ENCODE measurements at regions not wholly inside any gene's neighbourhood (a gene's known extent, or its start where the extent isn't known, plus 50 kb on each side); places are given as distances from the start of the nearest gene placed in this dataset.

GRCh38 chr11:112835591-112836255, 125.5 kb upstream of the NCAM1 start:
- no peak for DNase-seq

- no peak for DNase-seq
Measured at GRCh38 chr11:112836256-112836602, 125.0 kb upstream of the NCAM1 start.

DNA sequence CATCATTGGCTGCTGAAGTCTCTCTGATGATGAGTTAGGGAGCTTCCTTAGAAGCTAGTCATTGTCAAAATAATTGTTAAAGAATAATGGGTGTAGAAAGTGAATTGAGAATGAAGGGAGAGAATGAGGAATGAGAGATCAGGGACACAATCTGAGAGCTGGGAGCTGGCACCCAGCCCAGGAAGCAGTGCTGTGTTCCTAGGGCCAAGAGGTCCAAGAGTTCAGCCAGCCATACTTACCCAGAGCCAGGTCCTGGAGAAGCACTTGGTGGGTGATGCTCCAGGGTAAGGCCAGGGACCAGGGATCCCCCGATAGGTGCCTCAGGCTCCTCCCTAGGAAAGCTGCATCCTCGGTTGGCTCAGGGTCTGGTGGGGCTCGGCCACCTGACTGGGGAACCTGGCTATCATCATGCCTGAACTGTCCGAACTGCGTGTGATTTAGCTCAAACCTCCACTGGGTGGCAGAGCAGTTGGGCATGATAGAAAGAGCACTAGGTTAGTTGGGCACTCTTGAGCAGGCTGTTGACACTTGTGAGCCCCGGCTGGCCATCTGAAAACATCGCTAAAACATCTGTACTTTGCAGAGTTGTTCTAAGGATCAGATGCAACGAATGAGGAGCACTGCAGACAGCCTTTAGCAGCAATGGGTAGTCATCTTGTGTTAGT, 123.9 kb upstream of the NCAM1 start:
- DNase-seq: no peak

DNA sequence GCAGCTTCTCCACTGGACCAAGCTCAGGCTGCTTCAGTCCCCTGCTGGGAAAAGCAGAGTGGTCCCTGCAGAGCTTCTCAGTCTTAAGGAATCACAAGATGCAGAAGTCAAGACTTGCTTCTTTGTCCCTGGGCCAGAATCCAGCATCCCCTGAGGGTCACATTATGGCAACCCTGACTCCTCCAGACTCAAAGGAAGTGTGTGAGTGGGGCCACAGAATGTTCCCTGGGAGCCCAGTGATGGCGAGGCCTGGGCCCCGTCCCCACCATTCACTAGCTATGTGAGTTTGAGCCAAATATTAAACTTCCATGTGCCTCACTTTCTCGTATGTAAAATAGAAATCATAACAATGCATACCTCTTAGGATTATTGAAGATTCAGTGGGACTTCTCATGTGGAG, 122.2 kb upstream of the NCAM1 start:
- no peak for DNase-seq

DNA sequence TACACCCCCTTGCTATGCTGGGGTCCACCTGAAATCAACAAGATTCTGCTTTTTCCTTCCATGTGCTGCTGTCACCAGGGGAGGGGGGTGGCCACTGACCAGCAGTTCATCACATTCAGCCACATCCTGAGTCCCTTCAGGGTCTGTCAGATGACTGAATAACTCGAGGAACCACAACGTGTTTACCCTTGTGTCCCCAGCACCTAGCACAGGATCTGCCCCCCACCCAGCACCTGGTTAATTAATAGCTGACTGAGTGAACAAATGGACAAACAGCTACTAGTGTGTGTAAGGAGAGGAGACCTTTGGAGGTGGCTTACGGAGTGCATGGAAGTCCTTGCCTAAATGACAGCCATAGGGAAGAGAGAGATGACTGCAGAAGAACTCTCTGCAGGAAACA, 119.5 kb upstream of the NCAM1 start:
- no peak for DNase-seq

- DNase-seq: no peak
Measured at GRCh38 chr11:112842151-112842550, 119.1 kb upstream of the NCAM1 start.

- no peak for DNase-seq
Measured at GRCh38 chr11:112844517-112844916, 116.7 kb upstream of the NCAM1 start.

GRCh38 chr11:112847568-112847967, 113.7 kb upstream of the NCAM1 start:
- DNase-seq: no peak

- no peak for DNase-seq
Measured at GRCh38 chr11:112852143-112852866, 108.9 kb upstream of the NCAM1 start.

- no peak for DNase-seq
Measured at GRCh38 chr11:112856133-112856532, 105.1 kb upstream of the NCAM1 start.

DNA sequence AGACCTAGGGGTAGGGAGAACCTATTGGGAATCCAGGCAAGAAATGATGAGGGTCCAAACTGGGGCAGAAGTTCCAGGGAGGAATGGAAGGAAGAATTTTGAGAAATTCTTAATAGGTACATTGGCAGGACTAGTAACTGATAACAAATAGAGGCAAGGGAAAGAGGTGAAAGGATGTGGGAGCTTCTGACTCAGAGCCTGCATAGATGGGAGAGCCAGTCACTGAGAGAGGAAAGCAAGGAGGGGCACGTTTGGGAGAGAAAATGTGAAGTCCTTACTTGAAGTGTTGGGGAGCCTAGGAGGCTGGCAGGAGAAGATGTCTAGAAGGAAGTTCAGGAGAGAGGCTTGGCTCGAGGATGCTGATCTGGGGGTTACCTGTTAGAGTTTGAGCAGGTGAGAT, 104.6 kb upstream of the NCAM1 start:
- DNase-seq: no peak

DNA sequence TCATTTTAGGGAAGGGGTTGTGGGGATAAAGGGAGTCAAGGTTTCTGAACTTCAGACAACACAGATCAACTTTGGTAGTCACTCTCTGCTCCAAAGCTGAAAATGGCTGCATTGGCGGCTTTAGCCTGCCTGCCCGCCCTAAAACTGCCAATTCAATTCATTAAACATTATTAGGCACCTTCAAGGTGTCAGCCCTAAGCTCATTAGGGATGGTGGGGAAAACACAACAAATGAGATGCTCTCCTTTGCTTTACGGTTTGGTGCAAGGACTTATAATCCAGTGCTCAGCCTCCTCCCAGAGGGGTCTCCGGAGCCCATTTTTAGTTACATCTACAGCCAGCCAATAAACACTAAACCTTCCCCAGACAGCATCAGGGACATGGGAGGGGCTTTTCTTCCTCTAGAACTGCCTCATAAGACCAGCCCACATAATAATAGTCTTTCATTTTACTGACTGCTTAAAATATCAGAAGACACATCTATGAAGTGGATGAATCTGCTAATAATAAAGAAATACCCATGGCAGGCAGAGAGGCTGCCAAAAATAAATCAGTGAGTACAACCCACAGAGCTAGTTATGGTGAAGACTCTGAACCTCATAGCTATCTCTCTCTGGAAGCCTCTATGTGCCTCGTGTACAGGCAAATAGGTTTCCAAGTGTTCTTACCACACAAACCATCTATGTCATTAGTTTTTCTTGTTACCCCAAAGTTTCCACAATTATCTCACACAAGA, 102.8 kb upstream of the NCAM1 start:
- no peak for DNase-seq

- DNase-seq: no peak
Measured at GRCh38 chr11:112859787-112860186, 101.4 kb upstream of the NCAM1 start.

GRCh38 chr11:112861356-112861755, 99.9 kb upstream of the NCAM1 start:
- no peak for DNase-seq

GRCh38 chr11:112863305-112863704, 97.9 kb upstream of the NCAM1 start:
- DNase-seq: no peak

DNA sequence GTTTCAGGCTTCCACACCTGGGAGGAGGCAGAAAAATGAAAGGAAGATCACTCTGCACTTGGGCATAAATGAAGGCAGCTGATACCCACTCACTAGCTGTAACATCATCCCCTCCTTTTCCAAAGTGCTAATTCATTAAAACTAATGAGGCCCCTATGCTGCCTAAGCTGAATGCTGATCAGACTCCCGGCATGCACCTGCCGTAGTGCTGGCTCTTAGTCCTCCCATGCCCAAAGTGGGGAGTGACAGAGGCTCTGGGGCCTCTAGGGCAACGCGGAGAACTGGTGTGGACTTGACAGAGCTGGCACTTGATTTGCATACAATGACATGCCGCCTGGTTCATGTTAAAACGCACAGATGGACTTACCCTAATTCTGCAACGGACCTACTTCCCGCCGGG, 96.5 kb upstream of the NCAM1 start:
- DNase-seq: no peak

GRCh38 chr11:112871909-112872500, 89.2 kb upstream of the NCAM1 start:
- no peak for DNase-seq

- DNase-seq: peak; percentile 6
Measured at GRCh38 chr11:112874980-112875379, 86.2 kb upstream of the NCAM1 start.

- DNase-seq: no peak
Measured at GRCh38 chr11:112877581-112877980, 83.6 kb upstream of the NCAM1 start.

GRCh38 chr11:112878033-112878601, 83.1 kb upstream of the NCAM1 start:
- no peak for DNase-seq

DNA sequence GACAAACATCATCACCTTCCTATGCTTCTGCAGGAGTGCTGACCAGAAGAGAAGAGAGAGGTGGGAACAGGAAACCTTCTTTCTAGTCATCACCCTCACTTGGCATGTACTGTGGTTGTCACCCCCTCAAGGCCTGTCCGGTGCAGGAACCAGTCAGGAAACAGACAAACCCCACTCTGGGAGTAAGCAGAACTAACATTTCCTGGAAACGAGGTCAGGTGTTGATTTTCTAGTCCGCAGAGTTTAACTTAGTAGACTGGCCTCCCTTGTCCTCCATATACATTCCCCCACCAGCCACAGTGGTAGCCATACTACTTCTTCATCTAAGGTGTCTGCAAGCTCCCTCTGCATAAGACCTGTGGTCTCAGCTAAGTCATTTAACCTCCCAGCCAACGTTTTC, 80.7 kb upstream of the NCAM1 start:
- peak; percentile 50 for DNase-seq

GRCh38 chr11:112881461-112881860, 79.8 kb upstream of the NCAM1 start:
- no peak for DNase-seq
